ENCODE measurements at regions not wholly inside any gene's neighbourhood (a gene's known extent, or its start where the extent isn't known, plus 50 kb on each side); places are given as distances from the start of the nearest gene placed in this dataset.

DNA sequence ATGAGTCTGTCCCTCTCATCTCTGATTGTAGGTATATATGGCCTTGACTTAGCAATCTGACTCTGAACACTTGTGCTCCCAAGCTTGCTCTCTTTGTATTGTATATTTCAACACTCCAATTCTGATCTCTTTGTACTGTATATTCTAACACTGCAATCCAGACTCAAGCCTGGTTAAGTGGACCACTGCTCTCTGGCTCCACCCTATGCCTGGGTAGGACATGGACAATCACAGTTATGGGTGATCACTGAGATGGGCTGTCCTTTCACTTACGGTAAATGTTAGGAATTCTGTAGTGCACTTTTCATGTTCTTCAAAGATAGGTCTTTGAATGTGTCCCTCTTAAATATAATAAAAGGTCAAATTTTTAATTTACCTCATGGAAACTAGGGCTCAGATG lies 165.1 kb downstream of the TLR4 start:
- peaks cover 6% of the 10 kb centered on the region for H3K27me3 Mint-ChIP-seq (ENCODE audit: insufficient read depth)
- H3K36me3 Mint-ChIP-seq (ENCODE audit: low read depth), result no peaks in the 10 kb centered on the region
- H3K4me1 Mint-ChIP-seq (ENCODE audit: low read depth), result no peaks in the 10 kb centered on the region
- H3K4me3 Mint-ChIP-seq, result no peak overlapping the region
- intact Hi-C loops (cut with micrococcal nuclease), result no loop called here
- no peak overlapping the region for H3K27ac Mint-ChIP-seq
- no peak for DNase-seq (ENCODE audit: low spot score)
- H3K9me3 Mint-ChIP-seq, result no peaks in the 10 kb centered on the region

DNA sequence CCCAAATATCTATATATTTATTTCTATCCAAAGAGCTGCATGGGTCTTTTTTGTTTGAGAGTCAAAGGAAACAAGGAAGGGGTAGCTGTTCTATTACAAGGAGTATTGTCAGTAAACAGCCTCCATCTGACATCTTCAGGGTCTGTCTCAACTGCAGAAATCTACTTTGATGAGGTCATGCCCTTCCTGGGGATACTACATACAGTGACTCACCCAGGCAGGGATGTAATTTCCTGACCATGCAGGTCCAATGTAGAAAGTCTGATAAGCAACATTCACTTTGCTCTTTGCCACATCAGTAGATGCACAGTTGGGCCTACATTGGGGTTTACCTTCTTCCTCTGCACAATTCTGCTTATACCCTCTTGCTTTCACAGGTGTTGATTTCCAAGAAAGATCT lies 165.5 kb downstream of the TLR4 start:
- Mint-ChIP-seq H3K9me3 (no peaks in the 10 kb centered on the region), H3K4me3 (no peak overlapping the region), H3K27me3 (ENCODE audit: insufficient read depth) (peaks cover 6% of the 10 kb centered on the region), H3K27ac (no peak overlapping the region), H3K4me1 (ENCODE audit: low read depth) (no peaks in the 10 kb centered on the region), H3K36me3 (ENCODE audit: low read depth) (no peaks in the 10 kb centered on the region)
- intact Hi-C loops (cut with micrococcal nuclease), result no loop called here
- no peak for DNase-seq (ENCODE audit: low spot score)

DNA sequence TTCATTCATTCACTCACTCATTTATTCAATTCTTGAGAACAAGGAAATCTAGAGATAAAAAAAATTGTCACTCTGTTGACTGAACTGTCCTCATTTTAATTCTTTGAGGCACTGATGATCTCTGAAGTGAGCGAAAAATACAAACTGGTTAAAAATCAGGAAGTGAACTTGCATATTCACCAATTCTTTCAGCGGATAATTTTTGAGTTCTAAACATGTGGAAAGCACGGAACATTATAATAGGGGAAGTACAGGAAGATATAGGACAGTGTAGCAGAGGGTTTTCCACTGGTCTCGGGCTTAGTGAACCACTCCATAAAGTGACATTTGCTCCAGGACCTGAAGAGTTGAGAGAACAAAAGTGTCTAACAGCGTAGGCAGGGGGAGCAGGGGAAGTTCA lies 169.5 kb downstream of the TLR4 start:
- Mint-ChIP-seq H3K4me1 (ENCODE audit: low read depth) (no peaks in the 10 kb centered on the region), H3K9me3 (no peaks in the 10 kb centered on the region), H3K36me3 (ENCODE audit: low read depth) (no peaks in the 10 kb centered on the region), H3K27ac (no peak overlapping the region), H3K27me3 (ENCODE audit: insufficient read depth) (peaks cover 2% of the 10 kb centered on the region), H3K4me3 (no peak overlapping the region)
- intact Hi-C loops (cut with micrococcal nuclease), result no loop called here
- no peak for DNase-seq (ENCODE audit: low spot score)

DNA sequence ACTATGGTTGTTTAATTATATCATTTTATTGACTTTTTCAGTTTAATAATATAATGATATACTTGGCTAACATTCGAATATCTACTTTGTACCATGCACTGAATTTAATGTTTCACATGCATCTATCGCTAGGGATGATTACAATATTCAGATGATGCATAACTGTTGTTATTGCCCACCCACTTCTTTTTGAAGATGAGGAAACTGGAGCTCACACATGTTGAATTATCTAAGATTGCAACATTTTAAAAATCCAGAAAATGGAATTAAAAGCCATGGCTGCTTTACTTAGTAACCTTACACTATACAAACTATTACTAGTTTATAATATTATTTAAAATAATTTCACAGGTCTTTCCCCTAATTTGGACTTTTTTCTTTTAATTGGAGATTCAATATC lies 171.7 kb downstream of the TLR4 start:
- Mint-ChIP-seq H3K4me1 (ENCODE audit: low read depth) (no peaks in the 10 kb centered on the region), H3K4me3 (no peak overlapping the region), H3K27me3 (ENCODE audit: insufficient read depth) (peaks cover 2% of the 10 kb centered on the region), H3K36me3 (ENCODE audit: low read depth) (no peaks in the 10 kb centered on the region), H3K9me3 (no peaks in the 10 kb centered on the region), H3K27ac (no peak overlapping the region)
- no peak for DNase-seq (ENCODE audit: low spot score)
- intact Hi-C loops (cut with micrococcal nuclease), result no loop called here

DNA sequence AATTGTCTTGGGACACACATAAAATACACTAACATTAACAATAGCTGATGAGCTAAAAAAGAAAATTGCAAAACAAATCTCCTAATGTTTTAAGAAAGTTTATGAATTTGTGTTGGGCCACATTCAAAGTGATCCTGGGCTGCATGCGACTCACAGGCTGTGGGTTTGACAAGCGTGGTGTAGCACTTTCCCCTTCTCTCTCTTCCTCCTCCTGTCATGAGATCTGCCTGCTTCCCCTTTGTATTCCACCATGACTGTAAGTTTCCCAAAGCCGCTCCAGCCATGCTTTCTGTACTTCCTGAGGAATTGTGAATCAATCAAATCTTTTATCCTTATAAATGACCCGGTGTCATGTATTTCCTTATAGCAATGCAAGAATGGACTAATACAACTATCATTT lies 178.0 kb downstream of the TLR4 start:
- Mint-ChIP-seq H3K4me3 (no peak overlapping the region), H3K36me3 (ENCODE audit: low read depth) (no peaks in the 10 kb centered on the region), H3K27me3 (ENCODE audit: insufficient read depth) (no peaks in the 10 kb centered on the region), H3K4me1 (ENCODE audit: low read depth) (no peaks in the 10 kb centered on the region), H3K9me3 (no peaks in the 10 kb centered on the region), H3K27ac (no peak overlapping the region)
- intact Hi-C loops (cut with micrococcal nuclease), result no loop called here
- no peak for DNase-seq (ENCODE audit: low spot score)

DNA sequence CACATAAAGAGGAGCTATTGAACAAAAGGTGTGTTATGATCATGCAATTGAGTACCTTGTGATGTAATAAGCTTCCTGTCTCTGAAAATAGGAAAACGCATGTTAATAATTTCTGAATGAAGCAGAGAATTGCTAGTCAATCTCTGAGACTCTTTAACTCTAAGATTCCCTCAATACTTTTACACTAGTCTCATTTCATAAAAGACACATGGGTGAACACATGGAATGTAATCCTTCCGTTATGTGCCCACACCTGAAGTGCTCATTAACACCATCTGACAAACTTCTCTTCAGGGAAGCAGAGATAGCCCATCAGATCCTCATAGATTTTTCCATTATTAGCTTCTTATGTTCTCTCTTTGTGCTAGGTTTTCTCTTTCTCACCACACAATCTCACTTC lies 182.4 kb downstream of the TLR4 start:
- H3K4me3 Mint-ChIP-seq, result no peak overlapping the region
- H3K27me3 Mint-ChIP-seq (ENCODE audit: insufficient read depth), result no peaks in the 10 kb centered on the region
- H3K36me3 Mint-ChIP-seq (ENCODE audit: low read depth), result no peaks in the 10 kb centered on the region
- H3K9me3 Mint-ChIP-seq, result no peaks in the 10 kb centered on the region
- no peak overlapping the region for H3K27ac Mint-ChIP-seq
- DNase-seq (ENCODE audit: low spot score), result no peak
- intact Hi-C loops (cut with micrococcal nuclease), result no loop called here
- H3K4me1 Mint-ChIP-seq (ENCODE audit: low read depth), result no peaks in the 10 kb centered on the region

DNA sequence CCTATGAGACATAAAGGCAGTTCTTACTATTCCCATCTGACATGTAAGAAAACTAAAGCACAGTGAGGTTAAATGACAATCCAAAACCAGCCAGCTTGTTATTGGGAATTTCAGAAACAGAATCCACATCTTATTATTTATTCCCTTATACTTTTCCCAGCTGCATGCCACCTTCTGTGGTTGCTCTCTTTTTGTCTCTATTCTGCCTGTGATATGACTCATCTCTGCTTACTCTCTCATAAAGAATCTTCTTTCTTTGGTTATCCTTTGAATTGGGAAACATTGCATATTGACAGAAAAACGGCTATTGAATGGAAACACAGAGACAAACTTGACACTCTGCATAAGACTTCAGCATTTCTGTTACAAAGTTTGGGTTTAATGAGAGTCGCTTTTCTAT lies 183.2 kb downstream of the TLR4 start:
- Mint-ChIP-seq H3K4me3 (no peak overlapping the region), H3K27ac (no peak overlapping the region), H3K36me3 (ENCODE audit: low read depth) (no peaks in the 10 kb centered on the region), H3K4me1 (ENCODE audit: low read depth) (no peaks in the 10 kb centered on the region), H3K9me3 (no peaks in the 10 kb centered on the region), H3K27me3 (ENCODE audit: insufficient read depth) (no peaks in the 10 kb centered on the region)
- DNase-seq (ENCODE audit: low spot score), result no peak
- intact Hi-C loops (cut with micrococcal nuclease), result no loop called here

DNA sequence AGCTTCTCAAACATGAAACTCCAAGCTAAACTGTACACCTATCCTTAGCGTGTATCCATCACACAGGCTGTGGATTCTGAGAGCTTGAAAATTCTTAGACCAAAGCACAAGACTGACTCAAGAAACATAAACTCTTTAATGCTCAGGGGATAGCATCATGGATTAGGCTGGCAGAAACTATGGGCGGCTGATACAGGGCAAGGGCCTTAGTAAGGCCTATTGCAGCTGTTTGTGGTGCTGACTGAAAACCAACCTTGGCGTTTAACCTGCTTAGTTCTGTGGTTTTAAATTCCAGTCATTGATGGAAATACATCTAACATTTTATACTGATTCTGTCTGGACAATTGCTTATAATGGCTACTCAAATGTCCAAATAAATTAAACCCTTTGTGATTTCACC lies 183.7 kb downstream of the TLR4 start:
- Mint-ChIP-seq H3K4me3 (no peak overlapping the region), H3K9me3 (no peaks in the 10 kb centered on the region), H3K27me3 (ENCODE audit: insufficient read depth) (no peaks in the 10 kb centered on the region), H3K27ac (no peak overlapping the region), H3K4me1 (ENCODE audit: low read depth) (no peaks in the 10 kb centered on the region), H3K36me3 (ENCODE audit: low read depth) (no peaks in the 10 kb centered on the region)
- DNase-seq (ENCODE audit: low spot score), result no peak
- intact Hi-C loops (cut with micrococcal nuclease), result no loop called here

DNA sequence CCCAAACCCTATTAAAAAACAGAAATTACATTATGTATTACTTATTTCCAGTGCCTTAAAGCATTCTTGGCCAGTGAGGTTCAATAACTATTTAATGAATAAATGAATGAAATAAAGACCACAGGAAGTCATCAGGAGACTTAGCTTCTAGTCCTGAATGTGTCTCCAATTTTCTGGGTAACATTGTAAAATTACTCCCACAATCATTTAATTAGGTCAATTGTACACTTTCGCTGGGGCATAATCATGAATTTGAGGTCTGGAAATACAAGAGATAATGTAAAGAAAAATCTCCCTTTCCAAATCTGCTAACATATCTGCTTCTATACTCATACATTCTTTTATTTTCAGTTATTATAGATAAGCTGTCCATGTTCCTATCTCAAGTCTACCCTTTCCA lies 199.2 kb downstream of the TLR4 start:
- no peak for DNase-seq (ENCODE audit: low spot score)
- Mint-ChIP-seq H3K36me3 (ENCODE audit: low read depth) (no peaks in the 10 kb centered on the region), H3K4me1 (ENCODE audit: low read depth) (no peaks in the 10 kb centered on the region), H3K27me3 (ENCODE audit: insufficient read depth) (no peaks in the 10 kb centered on the region), H3K9me3 (peaks cover 3% of the 10 kb centered on the region), H3K27ac (no peak overlapping the region), H3K4me3 (no peak overlapping the region)
- intact Hi-C loops (cut with micrococcal nuclease), result no loop called here

DNA sequence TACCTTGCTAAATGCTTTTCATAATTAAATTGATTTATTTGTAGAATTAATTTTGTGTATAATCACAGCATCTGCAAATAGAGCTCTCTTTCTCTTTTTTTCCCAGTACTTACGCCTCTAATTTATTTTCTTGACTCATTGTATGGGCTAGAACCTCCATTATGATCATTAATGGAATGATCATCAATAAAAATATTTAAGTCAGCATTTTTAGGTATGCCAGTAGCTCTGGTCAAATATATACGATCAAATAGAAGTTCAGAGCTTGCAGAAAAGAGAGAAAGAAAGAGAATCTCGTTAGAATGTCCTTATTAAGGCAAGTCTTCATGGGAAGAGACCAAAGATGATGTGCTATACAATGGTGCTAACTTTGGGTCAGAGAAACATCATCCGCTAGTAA lies 202.6 kb downstream of the TLR4 start:
- no peak for DNase-seq (ENCODE audit: low spot score)
- no peak overlapping the region for H3K27ac Mint-ChIP-seq
- no peaks in the 10 kb centered on the region for H3K4me1 Mint-ChIP-seq (ENCODE audit: low read depth)
- H3K4me3 Mint-ChIP-seq, result no peak overlapping the region
- intact Hi-C loops (cut with micrococcal nuclease), result no loop called here
- H3K27me3 Mint-ChIP-seq (ENCODE audit: insufficient read depth), result no peaks in the 10 kb centered on the region
- H3K36me3 Mint-ChIP-seq (ENCODE audit: low read depth), result no peaks in the 10 kb centered on the region
- peaks cover 21% of the 10 kb centered on the region for H3K9me3 Mint-ChIP-seq

DNA sequence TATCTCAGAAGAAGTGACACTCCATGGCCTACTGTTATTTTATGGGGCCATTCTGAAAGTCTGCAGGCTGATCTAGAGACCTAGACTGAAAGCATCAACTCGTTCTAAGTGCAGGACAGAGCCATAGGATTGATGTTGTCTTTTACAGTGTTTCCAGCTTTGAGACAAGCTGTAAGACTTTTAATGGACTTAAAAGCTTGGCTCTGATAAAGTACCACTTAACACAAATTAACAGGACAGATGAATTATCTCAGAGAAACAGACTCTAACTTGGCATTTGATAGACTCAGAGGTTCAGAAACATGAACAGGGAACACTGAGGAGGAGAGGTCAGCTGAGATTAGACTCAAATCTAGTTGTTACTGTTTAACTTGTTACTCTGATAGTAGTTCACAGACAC lies 203.2 kb downstream of the TLR4 start:
- DNase-seq (ENCODE audit: low spot score), result no peak
- intact Hi-C loops (cut with micrococcal nuclease), result no loop called here
- Mint-ChIP-seq H3K9me3 (peaks cover 21% of the 10 kb centered on the region), H3K4me1 (ENCODE audit: low read depth) (no peaks in the 10 kb centered on the region), H3K27ac (no peak overlapping the region), H3K4me3 (no peak overlapping the region), H3K27me3 (ENCODE audit: insufficient read depth) (no peaks in the 10 kb centered on the region), H3K36me3 (ENCODE audit: low read depth) (no peaks in the 10 kb centered on the region)

DNA sequence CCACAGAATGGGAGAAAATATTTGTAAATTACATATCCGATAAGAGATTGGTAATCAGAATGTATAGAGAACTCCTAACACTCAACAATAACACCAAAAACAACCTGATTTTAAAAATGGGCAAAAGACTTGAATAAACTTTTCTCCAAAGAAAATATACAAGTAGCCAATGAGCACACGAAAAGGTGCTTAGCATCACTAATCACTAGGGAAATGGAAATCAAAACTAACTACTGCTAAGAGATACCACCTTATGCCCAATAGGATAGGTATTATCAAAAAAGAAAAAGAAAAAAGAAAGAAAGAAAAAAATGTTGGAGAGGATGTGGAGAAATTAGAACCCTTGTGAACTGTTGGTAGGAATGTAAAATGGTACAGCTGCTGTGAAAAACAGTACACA lies 212.1 kb downstream of the TLR4 start:
- H3K27ac Mint-ChIP-seq, result no peak overlapping the region
- H3K4me1 Mint-ChIP-seq (ENCODE audit: low read depth), result no peaks in the 10 kb centered on the region
- intact Hi-C loops (cut with micrococcal nuclease), result no loop called here
- DNase-seq (ENCODE audit: low spot score), result no peak
- no peaks in the 10 kb centered on the region for H3K27me3 Mint-ChIP-seq (ENCODE audit: insufficient read depth)
- no peak overlapping the region for H3K4me3 Mint-ChIP-seq
- H3K36me3 Mint-ChIP-seq (ENCODE audit: low read depth), result no peaks in the 10 kb centered on the region
- peaks cover 5% of the 10 kb centered on the region for H3K9me3 Mint-ChIP-seq

DNA sequence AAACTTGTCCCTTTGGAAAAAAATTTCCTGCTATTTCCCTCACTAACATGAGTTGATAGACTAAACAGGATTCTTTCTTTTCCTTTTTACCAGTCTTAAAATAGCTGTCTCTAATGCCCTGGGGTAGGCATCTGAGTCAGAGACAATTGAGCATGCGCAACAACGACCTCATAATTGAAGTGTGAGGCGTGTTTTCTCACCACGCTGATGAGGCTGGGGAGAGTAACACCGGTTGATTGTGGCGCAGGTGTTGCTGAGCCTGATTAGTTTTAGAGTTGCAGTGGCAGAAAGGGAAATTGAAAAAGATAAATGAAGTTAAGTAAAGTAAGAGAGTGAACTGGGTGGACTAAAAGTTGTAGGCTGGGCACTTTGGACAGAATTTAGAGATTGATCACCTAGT lies 213.7 kb downstream of the TLR4 start:
- no peaks in the 10 kb centered on the region for H3K4me1 Mint-ChIP-seq (ENCODE audit: low read depth)
- no peaks in the 10 kb centered on the region for H3K9me3 Mint-ChIP-seq
- no peak overlapping the region for H3K4me3 Mint-ChIP-seq
- no peaks in the 10 kb centered on the region for H3K27me3 Mint-ChIP-seq (ENCODE audit: insufficient read depth)
- H3K27ac Mint-ChIP-seq, result no peak overlapping the region
- no peaks in the 10 kb centered on the region for H3K36me3 Mint-ChIP-seq (ENCODE audit: low read depth)
- DNase-seq (ENCODE audit: low spot score), result no peak
- intact Hi-C loops (cut with micrococcal nuclease), result no loop called here

DNA sequence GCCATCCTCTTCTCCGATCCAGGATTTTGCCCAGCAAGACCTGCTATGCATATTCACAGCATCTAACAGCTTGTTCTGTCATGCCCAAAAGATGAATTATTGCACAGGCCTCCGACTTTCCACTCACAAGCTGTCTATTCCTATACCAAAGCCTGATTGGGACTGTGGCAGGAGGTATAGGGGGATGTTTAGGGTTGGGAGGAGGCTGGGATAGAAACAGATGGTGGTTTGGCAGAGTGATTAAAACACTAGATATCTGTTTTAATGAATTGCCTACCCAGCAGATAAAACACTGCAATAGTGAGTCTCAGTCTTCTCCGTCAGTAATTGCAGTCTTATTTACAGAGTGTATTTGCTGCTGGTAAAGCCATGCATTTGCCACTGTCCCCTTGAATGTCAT lies 215.3 kb downstream of the TLR4 start:
- intact Hi-C loops (cut with micrococcal nuclease), result no loop called here
- Mint-ChIP-seq H3K36me3 (ENCODE audit: low read depth) (no peaks in the 10 kb centered on the region), H3K4me3 (no peak overlapping the region), H3K27ac (no peak overlapping the region), H3K4me1 (ENCODE audit: low read depth) (no peaks in the 10 kb centered on the region), H3K9me3 (no peaks in the 10 kb centered on the region), H3K27me3 (ENCODE audit: insufficient read depth) (no peaks in the 10 kb centered on the region)
- no peak for DNase-seq (ENCODE audit: low spot score)

Data from activated T-helper 1 cell treated with anti-CD3 and anti-CD28 coated beads, Interleukin-12 subunit alpha, Interleukin-12 subunit beta, Interleukin-2, Interleukin-4 antibody, amounts not matched to agents 30 ng/mL and 10 ng/mL and 1 ng/mL, durations not matched to agents 14 hours and 24 hours and 36 hours (primary cell).